CD4-positive, alpha-beta T cell treated with Interleukin-12 subunit alpha and Interleukin-12 subunit beta, for 1 hour (primary cell): ENCODE measurements at regions not wholly inside any gene's neighbourhood (a gene's known extent, or its start where the extent isn't known, plus 50 kb on each side); places are given as distances from the start of the nearest gene placed in this dataset.

Source experiments
- DNase-seq: peaks from one replicate; pipeline ENCODE4 v3.0.0-alpha.2; 2020

DNA sequence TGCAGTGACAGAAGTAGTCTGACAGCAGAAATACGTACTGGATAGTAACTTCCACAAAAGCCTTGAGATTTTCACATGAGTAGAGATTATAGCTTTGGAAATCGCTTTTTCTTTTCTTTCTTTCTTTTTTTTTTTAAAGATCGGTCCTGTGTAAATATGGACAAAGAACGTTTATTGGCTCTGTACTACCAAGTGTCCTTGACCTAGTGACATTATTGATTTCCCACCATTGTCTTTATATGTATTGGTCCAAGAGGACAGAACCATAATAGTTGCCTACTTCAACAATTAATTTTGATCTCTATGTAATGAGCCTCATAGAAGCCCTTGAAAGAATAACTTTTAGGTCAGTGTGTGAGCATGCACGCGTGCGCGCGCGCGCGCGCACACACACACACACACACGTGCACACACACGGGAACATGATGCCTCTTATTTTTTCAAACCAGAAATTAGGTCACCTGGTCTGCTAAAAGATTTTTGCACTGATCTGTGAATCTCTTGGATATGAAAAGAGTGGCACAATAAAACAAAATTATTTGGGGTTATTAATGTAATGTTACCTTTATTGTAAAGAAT lies 516.8 kb downstream of the PSAT1 start:
- no peak for DNase-seq

GRCh38 chr9:78821126-78821822 lies 524.3 kb downstream of the PSAT1 start:
- peak; percentile 19 for DNase-seq

- DNase-seq, result no peak
Observed at GRCh38 chr9:78826527-78826926, 529.6 kb downstream of the PSAT1 start.

GRCh38 chr9:78828521-78828920 lies 531.6 kb downstream of the PSAT1 start:
- no peak for DNase-seq

- no peak for DNase-seq
Observed at GRCh38 chr9:78830301-78830700, 533.4 kb downstream of the PSAT1 start.

GRCh38 chr9:78831726-78832125 lies 534.8 kb downstream of the PSAT1 start:
- DNase-seq, result no peak

- no peak for DNase-seq
Observed at GRCh38 chr9:78835928-78836450, 539.1 kb downstream of the PSAT1 start.

DNA sequence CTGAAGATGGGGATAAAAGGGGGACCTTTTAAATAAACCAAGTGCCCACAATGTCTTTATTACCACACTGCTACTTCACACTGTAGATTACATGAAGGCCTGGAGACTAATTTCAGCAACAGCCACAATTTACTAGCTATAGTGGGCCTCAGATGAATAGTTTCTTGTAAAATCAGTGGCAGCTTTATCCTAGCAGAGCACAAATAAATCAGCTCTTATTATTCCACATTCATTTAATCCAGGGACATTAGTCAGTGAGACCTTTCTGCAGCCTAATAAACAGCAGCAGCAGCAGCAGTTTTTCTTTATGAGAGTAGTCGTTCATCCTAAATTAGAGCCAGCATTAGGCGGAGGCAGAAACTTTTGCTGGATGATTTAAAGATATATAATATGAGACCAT lies 542.3 kb downstream of the PSAT1 start:
- no peak for DNase-seq

DNA sequence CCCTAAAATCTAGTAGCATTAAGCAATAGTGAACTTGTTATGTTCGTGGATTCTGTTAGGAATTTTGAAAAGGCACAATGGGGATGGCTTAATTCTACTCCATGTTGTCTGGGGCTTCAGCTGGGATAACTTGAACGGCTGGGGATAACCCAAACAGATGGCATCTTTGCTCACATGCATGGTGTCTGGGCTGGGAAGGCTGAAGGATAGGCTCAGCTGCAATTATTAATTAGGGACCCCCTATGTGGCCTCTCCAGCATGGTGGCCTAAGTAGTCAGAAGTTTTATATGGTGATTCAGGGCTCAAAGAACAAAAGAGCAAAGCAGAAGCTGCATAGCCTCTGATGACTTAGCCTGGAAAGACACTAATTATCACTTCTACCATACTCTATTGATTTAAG lies 551.1 kb downstream of the PSAT1 start:
- no peak for DNase-seq

DNA sequence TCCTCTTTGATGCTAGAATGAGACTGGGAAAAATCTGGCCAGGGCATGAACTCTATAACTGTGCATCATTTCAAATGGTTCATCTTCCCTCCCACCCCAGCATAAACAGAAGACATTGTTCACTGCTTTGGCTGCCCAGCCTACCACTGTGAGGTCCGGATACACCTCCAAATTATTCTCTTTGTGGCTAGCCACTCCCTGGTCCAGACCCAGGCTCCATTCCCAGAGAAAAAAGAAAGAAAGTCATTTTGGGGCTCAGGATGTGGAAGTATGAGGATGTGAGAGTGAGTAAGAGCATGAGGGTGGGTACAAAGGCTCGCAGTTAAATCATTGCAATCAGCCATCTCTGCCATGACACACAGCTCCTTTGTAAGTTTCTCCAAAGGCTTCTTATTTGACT lies 559.2 kb downstream of the PSAT1 start:
- DNase-seq, result no peak

DNA sequence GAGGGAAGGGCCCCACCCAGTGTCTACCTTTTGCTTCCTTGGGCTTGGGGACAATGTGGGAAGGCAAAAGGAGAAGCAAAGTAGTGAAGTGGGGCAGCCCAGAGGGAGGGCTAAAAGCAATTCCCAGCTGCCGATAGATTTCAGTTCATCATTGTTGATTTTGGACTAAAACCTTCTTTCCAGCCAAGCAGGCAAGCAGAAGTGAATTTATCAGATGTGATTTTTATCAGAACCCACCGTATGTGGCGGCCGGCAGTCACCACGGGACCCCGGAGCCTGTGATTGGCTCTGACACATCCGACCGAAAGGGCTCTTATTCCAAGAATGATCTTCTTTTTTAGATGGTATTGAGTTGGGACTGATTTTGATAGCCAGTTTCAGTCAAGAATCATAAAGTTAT lies 559.9 kb downstream of the PSAT1 start:
- no peak for DNase-seq

- DNase-seq, result no peak
Observed at GRCh38 chr9:78857373-78858225, 560.7 kb downstream of the PSAT1 start.

DNA sequence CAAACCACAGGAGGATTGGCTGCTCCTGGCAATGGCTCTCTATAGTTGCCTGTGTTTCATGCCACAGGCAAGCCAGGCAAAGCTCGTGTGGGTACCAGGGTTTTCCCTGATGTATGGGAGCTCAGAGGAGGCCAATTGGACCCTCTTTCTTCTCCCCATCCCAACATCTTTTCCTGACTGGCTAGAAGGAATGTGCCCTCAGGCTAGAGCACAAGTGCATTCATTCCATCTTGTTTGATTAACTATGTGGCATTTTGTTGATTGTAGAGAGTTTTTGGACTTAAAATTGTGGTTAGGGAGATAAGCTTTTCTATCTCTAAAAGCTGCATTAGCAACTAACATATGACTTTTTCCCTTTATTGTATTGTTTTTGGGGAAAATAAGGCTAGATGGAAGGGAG lies 561.3 kb downstream of the PSAT1 start:
- no peak for DNase-seq

DNA sequence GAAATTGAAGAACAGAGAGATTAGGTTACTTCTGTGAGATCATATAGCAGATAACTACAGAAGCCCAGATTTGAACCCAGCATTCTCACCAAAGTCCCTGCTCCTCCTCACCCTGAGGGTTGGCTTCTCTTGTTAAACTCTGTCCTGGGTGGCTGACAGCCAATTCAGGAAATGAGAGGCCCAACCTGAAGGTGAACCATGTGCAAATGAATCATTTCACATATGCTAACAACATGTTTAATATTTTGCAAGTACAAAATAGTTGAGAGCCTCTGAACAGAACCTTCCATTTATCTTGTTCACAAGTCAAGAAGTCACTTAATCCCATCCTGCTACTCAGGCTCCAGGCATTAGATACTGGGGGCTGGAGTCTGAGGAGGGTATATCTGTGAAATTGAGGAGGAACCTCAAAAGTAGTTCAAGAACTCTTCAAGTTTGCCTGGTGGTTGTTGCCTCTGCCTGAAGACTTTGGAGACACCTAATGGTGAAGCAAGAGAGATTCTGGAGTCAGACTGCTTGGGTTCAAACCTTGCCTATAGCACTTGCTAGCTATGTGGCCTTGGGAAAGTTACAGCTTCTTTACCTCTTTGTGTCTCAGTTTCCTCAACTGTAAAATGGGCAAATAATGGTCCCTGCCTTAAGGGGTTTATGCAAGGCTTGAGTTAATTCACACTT lies 564.0 kb downstream of the PSAT1 start:
- DNase-seq, result no peak

GRCh38 chr9:78863531-78863930 lies 566.6 kb downstream of the PSAT1 start:
- DNase-seq, result no peak

DNA sequence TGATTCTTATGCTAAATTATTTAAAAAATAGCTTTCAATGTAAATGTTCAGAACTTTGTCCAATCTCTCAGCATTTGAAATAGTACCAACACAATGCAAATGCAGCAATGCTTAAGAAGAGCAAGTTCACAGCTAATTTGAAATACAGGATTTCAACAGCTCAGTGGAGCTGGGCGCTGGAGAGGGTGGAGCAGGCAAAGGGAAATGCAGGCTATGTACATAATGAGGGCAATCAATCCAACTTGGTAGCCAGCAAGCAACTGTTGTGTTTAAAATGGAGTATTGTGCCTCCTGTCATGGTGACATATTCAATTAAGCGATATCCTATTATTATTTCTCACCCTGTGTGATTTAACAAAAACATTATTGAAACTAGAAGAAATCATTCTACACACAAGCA lies 568.8 kb downstream of the PSAT1 start:
- DNase-seq, result no peak

DNA sequence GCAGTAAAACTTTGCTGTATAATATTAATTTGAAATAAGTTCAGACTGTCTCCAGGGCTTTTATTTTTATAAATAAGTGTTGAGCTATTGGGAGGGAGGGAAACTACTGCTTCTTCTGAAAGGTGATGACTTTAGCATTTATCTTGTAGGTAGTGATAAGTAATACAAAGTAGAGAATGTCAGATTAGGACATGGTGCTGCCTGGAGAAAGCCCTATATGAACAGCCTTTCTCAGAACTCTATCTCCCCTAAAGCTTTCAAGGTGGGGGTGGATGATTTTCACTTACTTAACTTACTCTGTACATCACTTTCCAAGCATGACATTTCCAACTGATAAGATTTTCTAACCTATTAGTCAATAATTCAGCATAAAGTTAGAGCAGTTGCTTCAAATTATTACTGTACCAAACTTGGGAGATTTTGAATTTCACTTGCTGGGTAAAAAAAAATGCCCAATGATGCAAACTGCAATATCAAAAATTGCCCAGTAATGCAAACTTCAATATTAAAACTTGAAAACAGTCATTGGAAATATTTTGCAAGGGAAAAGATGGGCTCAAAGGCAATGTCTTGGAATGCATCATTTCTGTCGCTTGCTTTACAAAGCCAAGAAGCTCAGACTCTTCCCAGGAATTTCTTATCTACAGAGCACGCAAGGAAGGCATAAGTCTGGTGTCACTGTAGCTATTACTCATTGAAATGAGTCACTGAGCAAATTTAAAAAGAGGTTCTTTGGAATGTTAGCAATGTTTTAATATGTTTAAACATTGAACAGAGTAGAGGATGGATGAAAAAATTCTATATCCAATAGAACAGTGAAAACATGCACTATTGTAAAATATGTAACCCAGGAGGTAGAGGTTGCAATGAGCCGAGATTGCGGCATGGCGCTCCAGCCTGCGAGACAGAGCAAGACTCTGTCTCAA lies 569.5 kb downstream of the PSAT1 start:
- no peak for DNase-seq

- no peak for DNase-seq
Observed at GRCh38 chr9:78871086-78871451, 574.1 kb downstream of the PSAT1 start.

GRCh38 chr9:78871452-78872331 lies 574.8 kb downstream of the PSAT1 start:
- no peak for DNase-seq

GRCh38 chr9:78874061-78874460 lies 577.1 kb downstream of the PSAT1 start:
- no peak for DNase-seq
